Putamen (tissue), 1 donor: ENCODE measurements at regions not wholly inside any gene's neighbourhood (a gene's known extent, or its start where the extent isn't known, plus 50 kb on each side); places are given as distances from the start of the nearest gene placed in this dataset.

Source experiments
- DNase-seq: peaks from one replicate; pipeline ENCODE4 v3.0.0-alpha.2; 2016; ENCODE audit warnings: low spot score

- DNase-seq = no peak
Measured at GRCh38 chr12:92359581-92360209, 214.0 kb upstream of the BTG1 start.

GRCh38 chr12:92357584-92358261, 212.1 kb upstream of the BTG1 start:
- DNase-seq = no peak

- DNase-seq = no peak
Measured at GRCh38 chr12:92356425-92356824, 210.8 kb upstream of the BTG1 start.

GRCh38 chr12:92349635-92350034, 204.0 kb upstream of the BTG1 start:
- DNase-seq = no peak

- DNase-seq = no peak
Measured at GRCh38 chr12:92342574-92342973, 196.9 kb upstream of the BTG1 start.

GRCh38 chr12:92341065-92341668, 195.5 kb upstream of the BTG1 start:
- no peak for DNase-seq

GRCh38 chr12:92340441-92341064, 194.9 kb upstream of the BTG1 start:
- DNase-seq = no peak

- no peak for DNase-seq
Measured at GRCh38 chr12:92340003-92340402, 194.4 kb upstream of the BTG1 start.

GRCh38 chr12:92339198-92339821, 193.7 kb upstream of the BTG1 start:
- no peak for DNase-seq

- DNase-seq = no peak
Measured at GRCh38 chr12:92338671-92339070, 193.0 kb upstream of the BTG1 start.

- DNase-seq = no peak
Measured at GRCh38 chr12:92338102-92338501, 192.5 kb upstream of the BTG1 start.

GRCh38 chr12:92337128-92337527, 191.5 kb upstream of the BTG1 start:
- no peak for DNase-seq

- no peak for DNase-seq
Measured at GRCh38 chr12:92336641-92337040, 191.0 kb upstream of the BTG1 start.

GRCh38 chr12:92335831-92336230, 190.2 kb upstream of the BTG1 start:
- DNase-seq = no peak

- DNase-seq = no peak
Measured at GRCh38 chr12:92334552-92334951, 188.9 kb upstream of the BTG1 start.

GRCh38 chr12:92332552-92332951, 186.9 kb upstream of the BTG1 start:
- no peak for DNase-seq

- no peak for DNase-seq
Measured at GRCh38 chr12:92331383-92331782, 185.7 kb upstream of the BTG1 start.

GRCh38 chr12:92330654-92331053, 185.0 kb upstream of the BTG1 start:
- DNase-seq = no peak

- DNase-seq = no peak
Measured at GRCh38 chr12:92326877-92327276, 181.2 kb upstream of the BTG1 start.

- DNase-seq = no peak
Measured at GRCh38 chr12:92324849-92325500, 179.3 kb upstream of the BTG1 start.

GRCh38 chr12:92312463-92312964, 166.9 kb upstream of the BTG1 start:
- no peak for DNase-seq
